KG1 (cell line): ENCODE measurements at regions not wholly inside any gene's neighbourhood (a gene's known extent, or its start where the extent isn't known, plus 50 kb on each side); places are given as distances from the start of the nearest gene placed in this dataset.
"Not testable (repeated sequence)": the region's sequence is repeated elsewhere in the genome, so short reads cannot be mapped to it uniquely, and the experiment has no call there.

ENCODE experiments used
- DNase-seq: peaks from one replicate; lab custom pipeline; 2025; lab: John Stamatoyannopoulos, UW

- no peak for DNase-seq
Observed at GRCh38 chr19:31445406-31445805, 96.2 kb upstream of the TSHZ3 start.

- DNase-seq: no peak
Observed at GRCh38 chr19:31448221-31448657, 99.0 kb upstream of the TSHZ3 start.

DNA sequence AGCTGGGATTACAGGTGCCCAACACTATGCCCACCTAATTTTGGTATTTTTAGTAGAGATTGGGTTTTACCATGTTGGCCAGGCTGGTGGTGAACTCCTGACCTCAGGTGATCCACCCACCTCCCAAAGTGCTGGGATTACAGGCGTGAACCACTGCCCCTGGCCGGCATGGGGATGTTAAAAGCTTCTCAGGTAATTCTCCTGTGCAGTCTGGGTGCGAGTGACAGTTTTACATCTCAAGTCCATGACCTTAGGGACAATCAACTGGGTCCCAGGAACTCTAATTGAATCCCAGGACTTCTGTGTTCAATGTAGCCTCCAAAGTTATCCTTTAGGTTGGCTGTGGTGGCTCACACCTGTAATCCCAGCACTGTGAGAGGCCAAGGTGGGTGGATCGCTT is 100.1 kb upstream of the TSHZ3 start:
- DNase-seq: no peak

DNA sequence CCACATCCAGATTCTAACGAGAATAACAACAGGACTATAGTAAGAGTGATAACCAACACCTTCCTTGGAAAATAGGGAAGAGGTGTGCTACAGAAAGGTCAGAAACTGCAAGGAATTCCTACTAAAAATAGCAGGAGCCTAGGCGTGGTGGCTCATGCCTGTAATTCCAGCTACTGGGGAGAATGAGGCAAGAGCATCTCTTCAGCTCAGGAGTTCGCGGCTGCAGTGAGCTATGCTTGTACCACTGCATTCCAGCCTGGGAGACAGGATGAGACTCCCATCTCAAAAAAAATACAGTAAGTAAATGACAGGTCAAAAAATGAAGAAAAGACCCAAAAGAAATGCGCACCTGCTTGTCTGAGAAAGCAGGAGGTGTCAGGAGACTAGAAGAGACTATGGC is 101.5 kb upstream of the TSHZ3 start:
- no peak for DNase-seq

GRCh38 chr19:31451686-31452330 is 102.6 kb upstream of the TSHZ3 start:
- DNase-seq: no peak

GRCh38 chr19:31459430-31459829 is 110.2 kb upstream of the TSHZ3 start:
- DNase-seq: no peak

GRCh38 chr19:31461814-31462539 is 112.7 kb upstream of the TSHZ3 start:
- DNase-seq: no peak

DNA sequence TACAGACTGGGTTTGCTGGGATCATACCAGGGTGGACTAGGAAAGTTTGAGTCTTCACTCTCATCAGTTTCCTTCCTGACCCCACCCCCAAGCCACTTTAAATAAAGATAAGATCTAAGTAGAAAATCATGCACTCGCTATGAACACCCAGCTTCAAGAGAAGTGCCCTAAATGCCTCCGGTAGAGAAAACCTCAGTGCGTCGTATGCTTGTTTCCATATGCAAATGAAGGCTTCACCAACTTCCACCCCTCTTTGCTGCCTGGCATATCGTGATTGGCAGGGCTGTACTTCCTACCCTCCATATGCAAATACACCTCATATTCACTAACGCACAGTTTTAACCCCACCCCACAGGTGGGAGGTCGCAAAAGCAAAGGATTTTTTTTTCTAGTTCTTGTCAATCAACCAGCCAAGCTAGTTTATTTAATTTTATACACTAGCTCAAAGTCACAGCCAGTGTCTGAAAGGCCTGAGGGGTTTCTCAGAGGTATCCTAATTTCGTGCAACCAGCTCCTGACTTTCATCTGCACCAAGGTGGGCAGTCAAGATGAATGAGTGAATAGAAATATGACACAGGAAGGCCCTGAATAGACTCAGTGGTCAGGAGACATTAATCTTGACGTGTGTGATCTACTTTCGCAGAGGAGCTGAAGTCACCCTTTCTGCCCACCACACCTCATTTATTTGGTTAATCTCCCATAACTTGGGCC is 121.1 kb upstream of the TSHZ3 start:
- DNase-seq: no peak

DNA sequence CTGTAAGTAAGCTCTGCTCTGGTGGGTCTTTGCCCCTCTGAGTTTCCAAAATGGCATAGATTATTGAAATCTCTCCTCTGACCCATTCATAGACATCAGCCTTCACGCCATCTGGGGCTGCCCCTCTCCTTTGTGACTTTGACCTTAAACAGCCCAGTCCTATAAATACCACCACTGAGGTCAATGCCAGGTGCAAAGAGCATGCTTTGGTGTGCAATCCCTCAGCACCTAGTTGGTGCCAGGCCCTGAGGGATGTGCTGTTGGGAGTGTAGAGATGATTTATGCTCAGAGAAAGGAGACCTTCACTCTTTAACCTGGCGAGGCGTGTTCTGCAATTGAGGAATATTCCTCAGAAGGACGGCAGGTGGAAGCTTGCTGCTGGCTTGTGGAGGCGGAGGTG is 121.7 kb upstream of the TSHZ3 start:
- no peak for DNase-seq

DNA sequence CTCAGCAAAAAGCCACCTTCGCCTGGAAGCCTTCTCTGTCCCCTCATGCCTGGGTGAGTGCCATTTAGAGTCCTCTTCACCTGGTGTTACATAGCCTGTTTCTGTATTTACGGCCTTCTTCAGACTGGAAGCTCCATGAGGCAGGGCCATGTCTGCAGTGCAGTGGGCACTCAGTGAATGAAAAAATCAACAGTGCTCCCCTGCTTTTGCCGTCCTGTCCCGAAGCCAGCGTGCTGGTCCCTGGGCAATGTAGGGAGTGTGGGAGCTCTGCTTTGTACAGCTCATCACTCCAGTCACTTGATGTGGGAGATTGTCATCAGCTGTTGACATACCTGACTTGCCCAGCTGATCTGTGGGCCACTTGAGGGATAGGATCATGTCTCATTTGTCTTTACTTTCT is 129.0 kb upstream of the TSHZ3 start:
- DNase-seq: no peak

GRCh38 chr19:31483226-31483857 is 134.1 kb upstream of the TSHZ3 start:
- no peak for DNase-seq

- DNase-seq: not testable (repeated sequence)
Observed at GRCh38 chr19:31484858-31485410, 135.7 kb upstream of the TSHZ3 start.

- DNase-seq: no peak
Observed at GRCh38 chr19:31485472-31485871, 136.2 kb upstream of the TSHZ3 start.

GRCh38 chr19:31491242-31491641 is 142.0 kb upstream of the TSHZ3 start:
- DNase-seq: no peak

DNA sequence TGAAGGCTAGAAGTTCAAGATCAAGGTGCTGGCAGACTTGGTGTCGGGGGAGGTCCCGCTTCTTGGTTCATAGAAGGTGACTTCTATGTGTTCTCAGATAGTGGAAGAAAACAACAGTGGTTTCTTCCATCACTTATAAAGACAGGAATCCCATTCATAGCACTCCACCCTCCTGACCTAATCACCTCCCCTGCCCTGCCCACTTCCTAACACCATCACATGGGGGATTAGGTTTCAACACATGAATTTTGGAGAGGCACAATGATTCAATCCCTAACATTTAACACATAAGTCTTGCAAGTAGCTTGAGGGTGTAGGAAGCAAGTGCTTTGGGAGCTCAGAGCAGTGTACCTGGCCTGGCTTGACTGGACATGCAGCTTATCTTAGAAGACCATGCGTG is 142.8 kb upstream of the TSHZ3 start:
- no peak for DNase-seq

DNA sequence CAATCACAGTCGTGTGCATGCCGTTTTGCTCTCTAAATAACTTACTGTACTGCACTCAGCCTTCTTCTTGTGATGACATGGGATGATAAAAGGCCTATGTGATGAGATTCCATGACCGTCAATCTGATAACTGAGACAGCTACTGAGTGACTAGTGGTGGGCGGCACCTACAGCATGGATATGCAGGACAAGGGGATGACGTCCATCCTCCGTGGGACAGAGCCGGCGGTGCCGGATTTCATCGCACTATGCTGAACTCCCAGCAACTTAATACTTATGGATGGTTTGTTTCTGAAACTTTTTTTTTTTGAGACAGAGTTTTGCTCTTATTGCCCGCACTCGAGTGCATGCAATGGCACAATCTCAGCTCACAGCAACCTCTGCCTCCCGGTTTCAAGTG is 146.8 kb upstream of the TSHZ3 start:
- no peak for DNase-seq

DNA sequence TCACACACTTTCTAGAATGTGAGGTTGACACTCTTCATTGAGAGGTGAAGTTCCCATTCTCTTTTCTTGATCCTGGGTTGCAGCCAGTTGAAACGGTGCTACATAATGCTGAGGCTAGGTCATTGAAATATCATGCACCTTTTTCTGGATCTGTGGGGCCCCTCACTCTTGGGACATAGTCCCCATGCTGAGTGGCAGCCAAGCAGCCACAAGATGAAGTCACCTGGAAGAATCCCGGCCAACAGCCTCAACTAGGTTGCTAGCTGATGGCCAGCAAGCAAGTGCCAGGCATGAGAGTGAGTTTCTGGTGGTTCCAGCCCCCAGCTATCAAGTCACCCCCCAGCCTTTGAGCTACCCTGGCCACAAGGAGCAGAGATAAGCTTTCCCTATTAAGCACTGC is 148.5 kb upstream of the TSHZ3 start:
- DNase-seq: no peak

- DNase-seq: no peak
Observed at GRCh38 chr19:31498781-31499180, 149.5 kb upstream of the TSHZ3 start.

- no peak for DNase-seq
Observed at GRCh38 chr19:31499281-31500196, 150.3 kb upstream of the TSHZ3 start.

GRCh38 chr19:31500197-31500830 is 151.1 kb upstream of the TSHZ3 start:
- DNase-seq: no peak

GRCh38 chr19:31500946-31501345 is 151.7 kb upstream of the TSHZ3 start:
- no peak for DNase-seq
